Fibroblast of villous mesenchyme (primary cell): ENCODE measurements at regions not wholly inside any gene's neighbourhood (a gene's known extent, or its start where the extent isn't known, plus 50 kb on each side); places are given as distances from the start of the nearest gene placed in this dataset.

ENCODE experiments used
- DNase-seq: peaks from one replicate; pipeline ENCODE4 v3.0.0-alpha.2; 2010; ENCODE audit warnings: low read depth
- H3K4me3 ChIP-seq: 2 replicates; pipeline ENCODE4 v1.5.1; 2011; ENCODE audit warnings: low read depth, mild to moderate bottlenecking, low read length
- TF ChIP-seq, protein P1 (sequence below): IDR thresholded peaks from 2 replicates; pipeline ENCODE4 v1.5.1; 2012; ENCODE audit warnings: low read depth, mild to moderate bottlenecking, low read length; ENCODE audit not compliant: insufficient read depth

GRCh38 chr9:107665057-107665456, 175.5 kb upstream of the KLF4 start:
- TF ChIP-seq, protein P1, sequence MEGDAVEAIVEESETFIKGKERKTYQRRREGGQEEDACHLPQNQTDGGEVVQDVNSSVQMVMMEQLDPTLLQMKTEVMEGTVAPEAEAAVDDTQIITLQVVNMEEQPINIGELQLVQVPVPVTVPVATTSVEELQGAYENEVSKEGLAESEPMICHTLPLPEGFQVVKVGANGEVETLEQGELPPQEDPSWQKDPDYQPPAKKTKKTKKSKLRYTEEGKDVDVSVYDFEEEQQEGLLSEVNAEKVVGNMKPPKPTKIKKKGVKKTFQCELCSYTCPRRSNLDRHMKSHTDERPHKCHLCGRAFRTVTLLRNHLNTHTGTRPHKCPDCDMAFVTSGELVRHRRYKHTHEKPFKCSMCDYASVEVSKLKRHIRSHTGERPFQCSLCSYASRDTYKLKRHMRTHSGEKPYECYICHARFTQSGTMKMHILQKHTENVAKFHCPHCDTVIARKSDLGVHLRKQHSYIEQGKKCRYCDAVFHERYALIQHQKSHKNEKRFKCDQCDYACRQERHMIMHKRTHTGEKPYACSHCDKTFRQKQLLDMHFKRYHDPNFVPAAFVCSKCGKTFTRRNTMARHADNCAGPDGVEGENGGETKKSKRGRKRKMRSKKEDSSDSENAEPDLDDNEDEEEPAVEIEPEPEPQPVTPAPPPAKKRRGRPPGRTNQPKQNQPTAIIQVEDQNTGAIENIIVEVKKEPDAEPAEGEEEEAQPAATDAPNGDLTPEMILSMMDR: no peak
- DNase-seq: no peak
- H3K4me3 ChIP-seq: no peak overlapping the region

- no peak overlapping the region for H3K4me3 ChIP-seq
- TF ChIP-seq, protein P1: no peak
- DNase-seq: no peak
These were observed 171.4 kb upstream of the KLF4 start for GRCh38 chr9:107660976-107661375.

DNA sequence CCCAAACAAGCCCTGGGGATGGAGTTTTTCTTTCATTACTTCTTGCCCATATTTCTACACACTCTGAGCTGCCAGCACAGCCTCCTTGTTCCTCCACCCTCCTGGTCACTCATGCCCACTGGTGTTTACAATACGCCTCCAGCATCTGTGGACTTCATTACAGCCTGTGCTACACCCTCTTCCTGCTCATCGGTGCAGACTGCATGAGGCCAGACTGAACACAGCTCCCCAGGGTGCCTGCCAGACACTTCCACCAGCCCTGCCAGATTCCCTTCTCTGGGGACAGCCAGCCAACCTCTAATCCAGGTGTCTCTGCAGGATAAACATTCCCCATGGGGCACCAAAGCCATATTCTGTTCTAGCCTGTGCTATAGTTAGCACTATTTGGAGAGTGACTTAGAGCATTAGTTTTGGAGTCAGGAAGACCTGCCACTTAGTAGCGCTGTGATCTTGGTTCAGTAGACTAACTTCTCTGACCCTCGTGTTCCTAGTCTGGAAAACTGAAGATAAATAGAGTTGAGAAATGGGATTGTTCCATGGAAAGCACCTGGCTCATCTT, 163.8 kb upstream of the KLF4 start:
- no peak for DNase-seq
- TF ChIP-seq, protein P1: no peak
- H3K4me3 ChIP-seq: no peak overlapping the region

DNA sequence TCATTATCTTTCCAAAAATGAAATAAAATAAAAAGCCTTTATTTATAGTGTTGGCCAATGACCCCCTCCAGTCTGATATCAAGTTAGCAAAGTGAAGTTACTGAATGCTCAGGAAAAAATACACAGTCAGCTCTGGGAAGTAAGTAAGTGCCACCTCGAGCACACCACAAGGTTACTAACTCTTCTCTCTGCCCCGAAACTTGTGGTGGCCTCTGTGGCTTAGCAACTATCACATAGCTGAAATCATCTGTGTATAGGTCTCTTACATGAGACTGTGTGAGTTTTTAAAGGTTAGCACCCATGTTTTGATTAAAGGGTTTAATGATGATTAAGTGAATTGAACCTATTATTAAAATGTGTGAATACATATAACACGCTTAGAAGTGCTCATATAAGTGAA, 161.4 kb upstream of the KLF4 start:
- TF ChIP-seq, protein P1: no peak
- no peak for DNase-seq
- no peak overlapping the region for H3K4me3 ChIP-seq

GRCh38 chr9:107650321-107650720, 160.8 kb upstream of the KLF4 start:
- TF ChIP-seq, protein P1: no peak
- DNase-seq: no peak
- no peak overlapping the region for H3K4me3 ChIP-seq

DNA sequence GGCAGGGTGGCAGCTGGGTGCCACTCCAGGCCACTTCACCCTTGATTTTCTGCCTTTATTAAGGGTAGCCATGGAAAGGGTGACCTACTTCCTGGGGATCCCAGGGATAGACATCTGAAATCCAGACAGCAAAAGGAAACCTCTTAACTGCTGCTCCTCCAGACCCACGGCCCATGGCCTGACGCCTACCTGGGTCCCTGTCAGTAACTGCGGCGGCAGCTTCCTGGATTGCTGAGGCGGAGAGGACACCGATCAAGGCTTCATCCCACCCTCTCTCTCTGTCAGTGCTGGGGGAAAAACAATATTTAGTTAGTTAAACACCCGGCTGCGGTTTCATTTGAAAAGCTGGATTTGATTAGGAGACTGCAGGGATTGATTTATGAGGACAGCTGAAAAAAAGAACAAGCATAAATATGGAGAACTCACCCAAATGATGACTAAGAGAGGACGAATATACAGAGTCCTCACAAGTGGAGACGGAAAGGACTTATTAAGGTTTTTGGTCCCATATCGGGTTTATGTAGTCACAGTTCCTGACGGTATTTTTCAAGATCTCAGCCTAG, 158.7 kb upstream of the KLF4 start:
- no peak overlapping the region for H3K4me3 ChIP-seq
- DNase-seq: no peak
- TF ChIP-seq, protein P1: no peak

GRCh38 chr9:107647611-107648010, 158.0 kb upstream of the KLF4 start:
- DNase-seq: no peak
- TF ChIP-seq, protein P1: no peak
- no peak overlapping the region for H3K4me3 ChIP-seq
